DND-41 (cell line): ENCODE measurements at regions not wholly inside any gene's neighbourhood (a gene's known extent, or its start where the extent isn't known, plus 50 kb on each side); places are given as distances from the start of the nearest gene placed in this dataset.

ENCODE experiments used
- ATAC-seq: fragments of 200-7000 bp; cut with Tn5 transposase; 3 replicates; pipeline ENCODE4 v1.9.1; 2021; ENCODE audit warnings: low read depth; ENCODE audit not compliant: insufficient read depth
- DNase-seq: peaks from one replicate; pipeline ENCODE4 v3.0.0-alpha.2; 2020
- H2AFZ ChIP-seq: 2 replicates; pipeline ENCODE4 v1.6.0; 2012; ENCODE audit warnings: low read depth, low read length
- H3K27ac ChIP-seq: 2 replicates; pipeline ENCODE4 v1.5.1; 2012; ENCODE audit warnings: low read length, inconsistent platforms
- H3K27me3 ChIP-seq: fragments of 200-600 bp; sonication (generic); 2 replicates; pipeline ENCODE4 v1.6.0; 2012; ENCODE audit warnings: low read length, mild to moderate bottlenecking, inconsistent platforms; ENCODE audit not compliant: insufficient read depth, poor library complexity
- H3K36me3 ChIP-seq: 2 replicates; pipeline ENCODE4 v1.5.1; 2012; ENCODE audit warnings: low read length, inconsistent platforms; ENCODE audit not compliant: insufficient read depth
- H3K4me1 ChIP-seq: 2 replicates; pipeline ENCODE4 v1.5.1; 2012; ENCODE audit warnings: mild to moderate bottlenecking, low read length; ENCODE audit not compliant: insufficient read depth
- H3K4me2 ChIP-seq: 2 replicates; pipeline ENCODE4 v1.6.0; 2012; ENCODE audit warnings: mild to moderate bottlenecking, moderate library complexity, low read length, inconsistent platforms; ENCODE audit not compliant: insufficient read depth
- H3K4me3 ChIP-seq, 2 experiments: fragments of 200-600 bp in 1 of 2; shearing (Covaris generic) in 1 of 2; 2 replicates each; pipeline ENCODE4 v1.5.1; 2012 to 2016; ENCODE audit warnings: inconsistent platforms in 2 of 2, low read length in 2 of 2, mild to moderate bottlenecking in 2 of 2, low read depth in 1 of 2, moderate library complexity in 1 of 2
- H3K79me2 ChIP-seq: 2 replicates; pipeline ENCODE4 v1.6.0; 2012; ENCODE audit warnings: low read length, inconsistent platforms; ENCODE audit not compliant: insufficient read depth
- H3K9ac ChIP-seq: 2 replicates; pipeline ENCODE4 v1.6.0; 2012; ENCODE audit warnings: low read depth, mild to moderate bottlenecking, inconsistent platforms, low read length, moderate library complexity
- H3K9me3 ChIP-seq: 2 replicates; pipeline ENCODE4 v1.5.1; 2012; ENCODE audit warnings: low read length, moderate library complexity, mild to moderate bottlenecking, inconsistent platforms; ENCODE audit not compliant: insufficient read depth, severe bottlenecking
- H4K20me1 ChIP-seq: 2 replicates; pipeline ENCODE4 v1.6.0; 2012; ENCODE audit warnings: low read length; ENCODE audit not compliant: insufficient read depth
- CTCF ChIP-seq: IDR thresholded peaks from 2 replicates; pipeline ENCODE4 v1.5.1; 2012; ENCODE audit warnings: borderline replicate concordance, low read length, moderate library complexity, mild to moderate bottlenecking; ENCODE audit not compliant: poor library complexity, severe bottlenecking; ENCODE audit errors: extremely low read depth
- EZH2 ChIP-seq: IDR thresholded peaks from 3 replicates; pipeline ENCODE4 v1.6.1; 2012; ENCODE audit warnings: borderline replicate concordance, low read depth, mild to moderate bottlenecking, moderate library complexity, low read length, inconsistent platforms; ENCODE audit not compliant: severe bottlenecking

GRCh38 chr4:60129740-60130139 is 1070.4 kb upstream of the ADGRL3 start:
- H3K4me3 ChIP-seq: no peak overlapping the region
- no peaks in the 10 kb centered on the region for H3K9me3 ChIP-seq
- H3K4me2 ChIP-seq: no peak overlapping the region

GRCh38 chr4:60133375-60133774 is 1066.8 kb upstream of the ADGRL3 start:
- no peak overlapping the region for H3K27ac ChIP-seq
- H3K36me3 ChIP-seq: no peaks in the 10 kb centered on the region
- H3K4me3 ChIP-seq: no peak overlapping the region
- no peaks in the 10 kb centered on the region for H3K79me2 ChIP-seq
- no peaks in the 10 kb centered on the region for H4K20me1 ChIP-seq
- no peak for ATAC-seq
- TF ChIP-seq CTCF (no peak), EZH2 (no peak)
- H3K27me3 ChIP-seq: no peaks in the 10 kb centered on the region
- no peaks in the 10 kb centered on the region for H3K9me3 ChIP-seq
- H3K9ac ChIP-seq: no peak overlapping the region
- no peak overlapping the region for H2AFZ ChIP-seq
- no peak overlapping the region for H3K4me2 ChIP-seq
- DNase-seq: no peak
- H3K4me1 ChIP-seq: no peaks in the 10 kb centered on the region

More at GRCh38 chr4:60129740-60130139, 1070.4 kb upstream of the ADGRL3 start:
- no peaks in the 10 kb centered on the region for H3K4me1 ChIP-seq
- ATAC-seq (no peak), DNase-seq (no peak)
- no peaks in the 10 kb centered on the region for H3K36me3 ChIP-seq
- TF ChIP-seq CTCF (no peak), EZH2 (no peak)
- H3K9ac ChIP-seq: no peak overlapping the region
- H3K27ac ChIP-seq: no peak overlapping the region
- H2AFZ ChIP-seq: no peak overlapping the region
- no peaks in the 10 kb centered on the region for H3K27me3 ChIP-seq
- no peaks in the 10 kb centered on the region for H4K20me1 ChIP-seq
- H3K79me2 ChIP-seq: no peaks in the 10 kb centered on the region

GRCh38 chr4:60134099-60134498 is 1066.0 kb upstream of the ADGRL3 start:
- H3K4me2 ChIP-seq: no peak overlapping the region
- H2AFZ ChIP-seq: no peak overlapping the region
- H3K79me2 ChIP-seq: no peaks in the 10 kb centered on the region
- H3K9ac ChIP-seq: no peak overlapping the region
- no peaks in the 10 kb centered on the region for H3K36me3 ChIP-seq
- TF ChIP-seq EZH2 (no peak), CTCF (no peak)
- H3K4me3 ChIP-seq: no peak overlapping the region
- H3K27ac ChIP-seq: no peak overlapping the region
- no peaks in the 10 kb centered on the region for H3K27me3 ChIP-seq
- H4K20me1 ChIP-seq: no peaks in the 10 kb centered on the region
- ATAC-seq (no peak), DNase-seq (no peak)
- H3K4me1 ChIP-seq: no peaks in the 10 kb centered on the region
- H3K9me3 ChIP-seq: no peaks in the 10 kb centered on the region

GRCh38 chr4:60155088-60155487 is 1045.0 kb upstream of the ADGRL3 start:
- no peaks in the 10 kb centered on the region for H3K27me3 ChIP-seq
- TF ChIP-seq EZH2 (no peak), CTCF (no peak)
- ATAC-seq: no peak

More at GRCh38 chr4:60155088-60155487, 1045.0 kb upstream of the ADGRL3 start:
- DNase-seq: no peak
- H3K79me2 ChIP-seq: no peaks in the 10 kb centered on the region
- no peaks in the 10 kb centered on the region for H3K36me3 ChIP-seq
- no peak overlapping the region for H3K27ac ChIP-seq
- no peak overlapping the region for H3K4me2 ChIP-seq
- H2AFZ ChIP-seq: no peak overlapping the region
- no peak overlapping the region for H3K9ac ChIP-seq
- H4K20me1 ChIP-seq: no peaks in the 10 kb centered on the region
- no peak overlapping the region for H3K4me3 ChIP-seq
- no peaks in the 10 kb centered on the region for H3K9me3 ChIP-seq
- no peaks in the 10 kb centered on the region for H3K4me1 ChIP-seq
